GM23248 (cell line): ENCODE measurements at regions not wholly inside any gene's neighbourhood (a gene's known extent, or its start where the extent isn't known, plus 50 kb on each side); places are given as distances from the start of the nearest gene placed in this dataset.
A peak's percentile ranks its signal among the peaks of the same experiment; 100 is the strongest.

Source experiments
- DNase-seq: peaks from one replicate; pipeline ENCODE4 v3.0.0-alpha.2; 2015
- H2AFZ ChIP-seq: fragments of 200-600 bp; sonication (generic); 2 replicates; pipeline ENCODE4 v1.6.1; 2016; ENCODE audit warnings: antibody characterized with exemption
- H3F3A ChIP-seq: fragments of 200-600 bp; sonication (generic); 2 replicates; pipeline ENCODE4 v1.6.1; 2016; ENCODE audit warnings: mild to moderate bottlenecking, antibody characterized with exemption, mixed run types; ENCODE audit not compliant: insufficient read depth
- H3K27ac ChIP-seq: fragments of 200-600 bp; sonication (generic); 2 replicates; pipeline ENCODE4 v1.5.1; 2016; ENCODE audit warnings: mild to moderate bottlenecking
- H3K27me3 ChIP-seq: fragments of 200-600 bp; sonication (generic); replicated peaks from 2 replicates; pipeline ENCODE4 v1.6.1; 2016; ENCODE audit warnings: mild to moderate bottlenecking; ENCODE audit not compliant: insufficient read depth
- H3K36me3 ChIP-seq: fragments of 200-600 bp; sonication (generic); 2 replicates; pipeline ENCODE4 v1.6.1; 2016; ENCODE audit warnings: low read depth, mild to moderate bottlenecking
- H3K4me1 ChIP-seq: fragments of 200-600 bp; sonication (generic); 2 replicates; pipeline ENCODE4 v1.6.1; 2016; ENCODE audit warnings: mild to moderate bottlenecking; ENCODE audit not compliant: insufficient read depth
- H3K4me2 ChIP-seq: fragments of 200-600 bp; sonication (generic); one replicate; pipeline ENCODE4 v1.6.1; 2016; ENCODE audit warnings: mild to moderate bottlenecking; ENCODE audit not compliant: unreplicated experiment
- H3K4me3 ChIP-seq: fragments of 200-600 bp; sonication (generic); 2 replicates; pipeline ENCODE4 v1.5.1; 2016; ENCODE audit warnings: mild to moderate bottlenecking
- H3K79me2 ChIP-seq: fragments of 200-600 bp; sonication (generic); 2 replicates; pipeline ENCODE4 v1.6.1; 2016; ENCODE audit warnings: mild to moderate bottlenecking; ENCODE audit not compliant: insufficient read depth
- H3K9ac ChIP-seq: fragments of 200-600 bp; sonication (generic); 2 replicates; pipeline ENCODE4 v1.6.1; 2016; ENCODE audit warnings: mild to moderate bottlenecking
- H3K9me2 ChIP-seq: fragments of 200-600 bp; sonication (generic); 2 replicates; pipeline ENCODE4 v1.6.1; 2016; ENCODE audit warnings: mixed run types, mild to moderate bottlenecking, moderate library complexity; ENCODE audit not compliant: insufficient read depth
- H3K9me3 ChIP-seq: fragments of 200-600 bp; sonication (generic); one replicate; pipeline ENCODE4 v1.6.1; 2017; ENCODE audit warnings: low read depth
- H4K20me1 ChIP-seq: fragments of 200-600 bp; sonication (generic); 2 replicates; pipeline ENCODE4 v1.6.0; 2016; ENCODE audit not compliant: insufficient read depth
- EZH2 ChIP-seq: fragments of 200-600 bp; sonication (generic); IDR thresholded peaks from 2 replicates; pipeline ENCODE4 v1.6.1; 2018; ENCODE audit warnings: antibody characterized with exemption, mild to moderate bottlenecking; ENCODE audit not compliant: insufficient read depth, poor library complexity, severe bottlenecking
- EZH2phosphoT487 ChIP-seq: fragments of 200-600 bp; sonication (generic); IDR thresholded peaks from 2 replicates; pipeline ENCODE4 v1.6.1; 2018; ENCODE audit warnings: antibody characterized with exemption, moderate library complexity, mild to moderate bottlenecking, low read depth; ENCODE audit not compliant: insufficient read depth
- WGBS, 2 experiments: methylation state at CpG; one replicate each; pipeline ENCODE4 v1.1.6; 2015 to 2017; ENCODE audit warnings: low lambda C conversion rate in 2 of 2, low coverage in 1 of 2; ENCODE audit errors: missing lambda C conversion rate in 2 of 2; 5-methylcytosine and 5-hydroxymethylcytosine counted together
- in situ Hi-C: fragments of 300-500 bp; cut with MboI; formaldehyde crosslinking; loops from 2 replicates; pipeline ENCODE4 v1.15.0; 2020

DNA sequence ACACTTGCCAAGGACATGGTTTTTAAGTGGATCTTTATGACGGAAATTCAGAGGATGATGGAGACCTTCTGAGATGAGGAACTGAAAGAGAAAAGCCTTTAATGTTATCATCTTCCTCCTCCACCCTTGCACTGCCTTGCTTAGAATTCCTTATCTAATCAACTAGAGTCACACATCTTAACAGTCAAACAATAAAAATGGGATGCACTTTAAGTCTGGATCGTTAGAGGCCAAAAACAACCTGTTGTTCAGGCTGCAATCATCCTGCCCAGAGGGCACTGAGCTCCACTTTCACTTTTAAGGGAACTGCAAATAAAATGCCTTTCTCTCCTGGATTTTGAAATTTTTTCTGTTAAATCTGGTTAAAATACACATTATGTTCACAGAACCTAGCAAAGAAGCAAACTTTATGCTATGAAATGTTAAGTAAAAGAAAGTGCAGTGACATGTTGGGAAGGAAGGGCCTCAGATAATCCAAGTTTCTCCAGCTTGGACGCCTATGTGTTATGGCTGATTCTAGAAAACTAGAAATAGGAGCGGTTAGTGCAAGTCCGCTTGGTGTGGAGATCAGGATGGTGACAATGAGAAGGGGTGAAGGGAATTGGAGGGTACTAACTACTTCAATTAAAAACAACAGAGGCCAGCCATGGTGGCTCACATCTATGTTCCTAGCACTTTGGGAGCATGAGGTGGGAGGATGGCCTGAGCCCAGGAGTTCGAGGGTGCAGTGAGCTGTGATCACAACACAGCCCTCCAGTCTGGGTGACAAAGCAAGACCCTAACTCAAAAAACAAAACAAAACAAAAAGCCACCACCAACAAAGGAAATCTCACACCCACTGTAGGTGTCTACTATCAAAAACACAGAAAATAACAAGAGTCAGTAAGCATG lies 66.4 kb upstream of the KIF13A start:
- peak; percentile 41 for DNase-seq
- H3K79me2 ChIP-seq, result no peaks in the 10 kb centered on the region
- peak overlapping the region; percentile 19 for H3K4me2 ChIP-seq
- H2AFZ ChIP-seq, result peak overlapping the region; percentile 58
- peak overlapping the region; percentile 46 for H3K9ac ChIP-seq
- no peaks in the 10 kb centered on the region for H3F3A ChIP-seq
- in situ Hi-C loops, result no loop called here
- H4K20me1 ChIP-seq, result no peaks in the 10 kb centered on the region
- WGBS, 2 experiments, result 64% methylated on average over 6 of the region's 6 CpGs
- TF ChIP-seq EZH2 (no peak), EZH2phosphoT487 (no peak)
- no peaks in the 10 kb centered on the region for H3K9me2 ChIP-seq
- H3K4me1 ChIP-seq, result peaks cover 12% of the 10 kb centered on the region
- H3K9me3 ChIP-seq, result no peaks in the 10 kb centered on the region
- H3K36me3 ChIP-seq, result no peaks in the 10 kb centered on the region
- H3K27ac ChIP-seq, result peak overlapping the region; percentile 8
- H3K27me3 ChIP-seq, result no peaks in the 10 kb centered on the region
- H3K4me3 ChIP-seq, result peak overlapping the region; percentile 19

DNA sequence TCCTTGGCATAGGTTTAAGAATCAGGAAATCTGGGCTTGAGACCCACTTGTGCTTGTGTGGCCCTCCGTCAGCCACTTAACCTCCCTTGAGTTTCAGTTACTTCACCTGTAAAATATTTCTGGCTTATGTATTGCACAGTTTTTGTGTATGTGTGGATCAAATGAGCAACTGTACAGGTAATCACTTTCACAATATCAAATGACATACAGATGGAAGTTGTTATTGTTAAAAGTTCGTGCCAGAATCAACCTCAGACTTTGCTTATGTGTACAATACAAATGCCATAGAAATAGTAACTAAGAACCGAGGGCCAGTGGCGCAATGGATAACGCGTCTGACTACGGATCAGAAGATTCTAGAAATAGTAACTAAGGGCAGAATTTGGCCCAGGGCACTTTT lies 65.6 kb upstream of the KIF13A start:
- peak; percentile 85 for DNase-seq
- 11 to 18% methylated on average over 7 of the region's 7 CpGs for WGBS, 2 experiments

DNA sequence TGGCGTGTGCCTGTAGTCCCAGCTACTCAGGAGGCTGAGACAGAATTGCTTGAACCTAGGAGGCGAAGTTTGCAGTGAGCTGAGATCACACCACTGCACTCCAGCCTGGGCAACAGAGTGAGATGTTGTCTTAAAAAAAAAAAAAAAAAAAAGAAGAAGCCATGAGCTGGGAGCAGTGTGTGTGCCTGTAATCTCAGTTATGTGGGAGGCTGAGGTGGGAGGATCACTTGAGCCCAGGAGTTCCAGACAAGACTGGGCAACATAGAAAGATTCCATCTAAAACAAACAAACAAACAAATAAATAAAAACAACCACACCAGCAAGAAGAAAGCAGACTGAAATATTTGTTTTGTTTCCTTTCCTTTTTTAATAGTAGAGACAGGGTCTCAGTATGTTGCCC lies 62.2 kb upstream of the KIF13A start:
- Histone ChIP-seq H3K4me3 (no peak overlapping the region), H3K9me2 (no peaks in the 10 kb centered on the region), H3F3A (no peaks in the 10 kb centered on the region), H3K27me3 (no peaks in the 10 kb centered on the region), H3K4me1 (peaks cover 12% of the 10 kb centered on the region), H3K36me3 (no peaks in the 10 kb centered on the region), H4K20me1 (no peaks in the 10 kb centered on the region), H3K9me3 (no peaks in the 10 kb centered on the region), H3K4me2 (no peak overlapping the region), H3K27ac (no peak overlapping the region), H3K79me2 (no peaks in the 10 kb centered on the region), H2AFZ (no peak overlapping the region), H3K9ac (no peak overlapping the region)
- WGBS, 2 experiments, result 90 to 95% methylated on average over 1 to 2 of the region's 2 CpGs
- in situ Hi-C loops, result no loop called here
- TF ChIP-seq EZH2 (no peak), EZH2phosphoT487 (no peak)
- DNase-seq, result no peak

More for the DNA sequence above, 65.6 kb upstream of the KIF13A start:
- peak overlapping the region; percentile 38 for H3K27ac ChIP-seq
- no peaks in the 10 kb centered on the region for H3K9me2 ChIP-seq
- no peaks in the 10 kb centered on the region for H3K27me3 ChIP-seq
- H3K36me3 ChIP-seq, result no peaks in the 10 kb centered on the region
- peak overlapping the region; percentile 46 for H3K9ac ChIP-seq
- TF ChIP-seq EZH2phosphoT487, result no peak
- TF ChIP-seq EZH2, result no peak
- H3K4me1 ChIP-seq, result peaks cover 12% of the 10 kb centered on the region
- H3K4me3 ChIP-seq, result peak overlapping the region; percentile 19
- H3K9me3 ChIP-seq, result no peaks in the 10 kb centered on the region
- H3F3A ChIP-seq, result no peaks in the 10 kb centered on the region
- peak overlapping the region; percentile 58 for H2AFZ ChIP-seq
- H3K4me2 ChIP-seq, result peak overlapping the region; percentile 19
- in situ Hi-C loops, result no loop called here
- H3K79me2 ChIP-seq, result no peaks in the 10 kb centered on the region
- no peaks in the 10 kb centered on the region for H4K20me1 ChIP-seq

DNA sequence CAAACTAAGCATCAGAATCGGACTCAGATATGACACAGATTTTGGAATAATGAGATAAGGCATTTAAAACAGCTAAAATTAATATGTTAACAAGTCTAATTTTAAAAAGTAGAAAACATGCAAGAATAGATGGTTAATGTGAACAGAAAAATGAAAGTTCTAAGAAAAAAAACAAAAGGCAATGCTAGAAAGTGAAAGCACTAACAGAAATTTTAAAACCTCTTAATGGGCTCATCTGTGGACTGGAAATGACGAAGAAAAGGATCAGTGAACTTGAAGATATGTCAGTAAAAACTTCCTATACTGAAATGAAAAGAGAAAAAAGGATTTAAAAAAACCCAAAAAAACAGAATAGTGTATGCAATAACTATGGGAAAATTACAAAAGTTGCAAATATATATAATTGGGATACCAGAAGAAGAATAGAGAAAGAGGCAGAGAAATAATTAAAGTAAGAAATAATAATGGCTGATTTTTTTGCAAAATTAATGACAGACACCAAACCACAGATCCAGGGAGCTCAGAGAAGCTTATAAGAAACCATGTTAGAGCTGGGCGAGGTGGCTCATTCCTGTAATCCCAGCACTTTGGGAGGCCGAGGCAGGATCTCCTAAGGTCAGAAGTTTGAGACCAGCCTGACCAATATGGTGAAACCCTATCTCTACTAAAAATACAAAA lies 61.7 kb upstream of the KIF13A start:
- Histone ChIP-seq H3K4me2 (no peak overlapping the region), H3K27me3 (no peaks in the 10 kb centered on the region), H3K27ac (no peak overlapping the region), H3K36me3 (no peaks in the 10 kb centered on the region), H3K4me3 (no peak overlapping the region), H3K4me1 (peaks cover 12% of the 10 kb centered on the region), H3K9ac (no peak overlapping the region), H2AFZ (no peak overlapping the region), H4K20me1 (no peaks in the 10 kb centered on the region), H3F3A (no peaks in the 10 kb centered on the region), H3K9me3 (no peaks in the 10 kb centered on the region), H3K79me2 (no peaks in the 10 kb centered on the region), H3K9me2 (no peaks in the 10 kb centered on the region)
- WGBS, 2 experiments, result 94 to 95% methylated on average over 4 of the region's 4 CpGs
- no peak for DNase-seq
- in situ Hi-C loops, result no loop called here
- TF ChIP-seq EZH2phosphoT487 (no peak), EZH2 (no peak)
